Left lung (tissue), 4 donors: ENCODE measurements at regions not wholly inside any gene's neighbourhood (a gene's known extent, or its start where the extent isn't known, plus 50 kb on each side); places are given as distances from the start of the nearest gene placed in this dataset.

Experiments used
- ATAC-seq: fragments of 200-7000 bp; cut with Tn5 transposase; one replicate; pipeline ENCODE4 v1.9.1; 2020; ENCODE audit warnings: moderate library complexity
- DNase-seq, 4 donors: peaks; one replicate each; pipeline ENCODE4 v3.0.0-alpha.2; 2013 to 2020
- H3K27ac ChIP-seq, 2 donors: fragments of 200-600 bp; sonication (generic) in 1 of 2; one replicate each; pipeline versions ENCODE4 v1.5.0 to v1.8.0; 2020 to 2021
- H3K27me3 ChIP-seq, 2 donors: fragments of 200-600 bp; sonication (generic) in 1 of 2; one replicate each; pipeline versions ENCODE4 v1.5.0 to v1.8.0; 2020 to 2021
- H3K36me3 ChIP-seq, 2 donors: fragments of 200-600 bp; sonication (generic) in 1 of 2; one replicate each; pipeline versions ENCODE4 v1.5.0 to v1.8.0; 2020 to 2021
- H3K4me1 ChIP-seq, 2 donors: fragments of 200-600 bp; one replicate each; pipeline ENCODE4 v1.8.0; 2021
- H3K4me3 ChIP-seq, 2 donors: fragments of 200-600 bp; sonication (generic) in 1 of 2; one replicate each; pipeline versions ENCODE4 v1.5.0 to v1.8.0; 2020 to 2021; ENCODE audit warnings: mild to moderate bottlenecking in 1 of 2
- H3K9me3 ChIP-seq, 2 donors: fragments of 200-600 bp; sonication (generic) in 1 of 2; one replicate each; pipeline versions ENCODE4 v1.5.0 to v1.8.0; 2020 to 2021
- CTCF ChIP-seq, 2 donors: fragments of 200-600 bp; sonication (generic) in 1 of 2; IDR thresholded peaks; one replicate each; pipeline versions ENCODE4 v1.5.0 to v1.8.0; 2021; ENCODE audit warnings: antibody characterized with exemption in 2 of 2
- intact Hi-C, 2 donors: fragments of 100-400 bp; cut with DNase I; formaldehyde crosslinking; loops; one replicate each; pipeline versions ENCODE4 v1.11.2 to v1.14.2; 2022
- donor health status: DM: no; HTN: yes; CAD: no.
- donor health status: DM: no; HTN: no; CAD: no.

- H3K27ac ChIP-seq: no peak overlapping the region
- ATAC-seq: no peak
- peaks cover 0 to 39% of the 10 kb centered on the region in 2 donors for H3K27me3 ChIP-seq
- no peaks in the 10 kb centered on the region for H3K4me1 ChIP-seq
- no peak for DNase-seq
- TF ChIP-seq CTCF (IDR thresholded peaks at IDR 0.05): no peak
- H3K4me3 ChIP-seq: no peak overlapping the region
- H3K9me3 ChIP-seq: no peaks in the 10 kb centered on the region
- no peaks in the 10 kb centered on the region for H3K36me3 ChIP-seq
- intact Hi-C loops: no loop called here
These were observed 62.6 kb upstream of the XPA start for GRCh38 chr9:97759581-97760288.

GRCh38 chr9:97761056-97761598, 64.0 kb upstream of the XPA start:
- TF ChIP-seq CTCF (IDR thresholded peaks at IDR 0.05): no peak
- Histone ChIP-seq H3K4me1 (no peaks in the 10 kb centered on the region), H3K27me3 (peaks cover 0 to 39% of the 10 kb centered on the region in 2 donors), H3K9me3 (no peaks in the 10 kb centered on the region), H3K27ac (no peak overlapping the region), H3K4me3 (no peak overlapping the region), H3K36me3 (no peaks in the 10 kb centered on the region)
- ATAC-seq (no peak), DNase-seq (no peak)
- intact Hi-C loops: no loop called here

GRCh38 chr9:97761879-97762278, 64.7 kb upstream of the XPA start:
- no peak overlapping the region for H3K4me3 ChIP-seq
- intact Hi-C loops: no loop called here
- ATAC-seq: no peak
- no peaks in the 10 kb centered on the region for H3K36me3 ChIP-seq
- no peak for TF ChIP-seq CTCF (IDR thresholded peaks at IDR 0.05)
- no peaks in the 10 kb centered on the region for H3K4me1 ChIP-seq
- no peak overlapping the region for H3K27ac ChIP-seq
- DNase-seq: no peak
- no peaks in the 10 kb centered on the region for H3K9me3 ChIP-seq
- H3K27me3 ChIP-seq: peaks cover 0 to 39% of the 10 kb centered on the region in 2 donors

- H3K27ac ChIP-seq: no peak overlapping the region
- no peak for TF ChIP-seq CTCF (IDR thresholded peaks at IDR 0.05)
- intact Hi-C loops: no loop called here
- ATAC-seq (no peak), DNase-seq (no peak)
- H3K4me3 ChIP-seq: no peak overlapping the region
- no peaks in the 10 kb centered on the region for H3K4me1 ChIP-seq
- H3K36me3 ChIP-seq: no peaks in the 10 kb centered on the region
- peaks cover 0 to 36% of the 10 kb centered on the region in 2 donors for H3K27me3 ChIP-seq
- no peaks in the 10 kb centered on the region for H3K9me3 ChIP-seq
These were observed 66.7 kb upstream of the XPA start for GRCh38 chr9:97763874-97764273.

GRCh38 chr9:97766092-97766491, 69.0 kb upstream of the XPA start:
- Histone ChIP-seq H3K4me1 (no peaks in the 10 kb centered on the region), H3K27ac (no peak overlapping the region), H3K9me3 (no peaks in the 10 kb centered on the region), H3K4me3 (no peak overlapping the region), H3K27me3 (peaks cover 0 to 24% of the 10 kb centered on the region in 2 donors), H3K36me3 (no peaks in the 10 kb centered on the region)
- TF ChIP-seq CTCF (IDR thresholded peaks at IDR 0.05): no peak
- intact Hi-C loops: no loop called here
- DNase-seq (no peak), ATAC-seq (no peak)
